ENCODE measurements at regions not wholly inside any gene's neighbourhood (a gene's known extent, or its start where the extent isn't known, plus 50 kb on each side); places are given as distances from the start of the nearest gene placed in this dataset.

- TF ChIP-seq, protein P1, sequence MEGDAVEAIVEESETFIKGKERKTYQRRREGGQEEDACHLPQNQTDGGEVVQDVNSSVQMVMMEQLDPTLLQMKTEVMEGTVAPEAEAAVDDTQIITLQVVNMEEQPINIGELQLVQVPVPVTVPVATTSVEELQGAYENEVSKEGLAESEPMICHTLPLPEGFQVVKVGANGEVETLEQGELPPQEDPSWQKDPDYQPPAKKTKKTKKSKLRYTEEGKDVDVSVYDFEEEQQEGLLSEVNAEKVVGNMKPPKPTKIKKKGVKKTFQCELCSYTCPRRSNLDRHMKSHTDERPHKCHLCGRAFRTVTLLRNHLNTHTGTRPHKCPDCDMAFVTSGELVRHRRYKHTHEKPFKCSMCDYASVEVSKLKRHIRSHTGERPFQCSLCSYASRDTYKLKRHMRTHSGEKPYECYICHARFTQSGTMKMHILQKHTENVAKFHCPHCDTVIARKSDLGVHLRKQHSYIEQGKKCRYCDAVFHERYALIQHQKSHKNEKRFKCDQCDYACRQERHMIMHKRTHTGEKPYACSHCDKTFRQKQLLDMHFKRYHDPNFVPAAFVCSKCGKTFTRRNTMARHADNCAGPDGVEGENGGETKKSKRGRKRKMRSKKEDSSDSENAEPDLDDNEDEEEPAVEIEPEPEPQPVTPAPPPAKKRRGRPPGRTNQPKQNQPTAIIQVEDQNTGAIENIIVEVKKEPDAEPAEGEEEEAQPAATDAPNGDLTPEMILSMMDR (IDR thresholded peaks at IDR 0.05; ENCODE audit: insufficient read depth, low read length, poor library complexity, severe bottlenecking) = no peak
- no peak overlapping the region for H3K4me3 ChIP-seq (replicated peaks; ENCODE audit: low read depth, low read length)
- no peaks in the 10 kb centered on the region; the same call in none of the 2 replicates for H3K36me3 ChIP-seq (ENCODE audit: control insufficient read depth, insufficient read depth, low read length)
- H3K27me3 ChIP-seq (replicated peaks; ENCODE audit: control insufficient read depth, insufficient read depth, low read length) = no peaks in the 10 kb centered on the region
- DNase-seq (ENCODE audit: extremely low read depth, insufficient read length) = no peak
Measured at GRCh38 chr13:33683376-33683775, 134.6 kb upstream of the RFC3 start.

- Histone ChIP-seq H3K27me3 (replicated peaks; ENCODE audit: control insufficient read depth, insufficient read depth, low read length) (no peaks in the 10 kb centered on the region), H3K4me3 (replicated peaks; ENCODE audit: low read depth, low read length) (no peak overlapping the region), H3K36me3 (ENCODE audit: control insufficient read depth, insufficient read depth, low read length) (no peaks in the 10 kb centered on the region; the same call in none of the 2 replicates)
- DNase-seq (ENCODE audit: extremely low read depth, insufficient read length) = no peak
- TF ChIP-seq, protein P1 (IDR thresholded peaks at IDR 0.05; ENCODE audit: insufficient read depth, low read length, poor library complexity, severe bottlenecking) = no peak
Measured at GRCh38 chr13:33684874-33685273, 133.1 kb upstream of the RFC3 start.

GRCh38 chr13:33686772-33687480 is 131.0 kb upstream of the RFC3 start:
- TF ChIP-seq, protein P1 (IDR thresholded peaks at IDR 0.05; ENCODE audit: insufficient read depth, low read length, poor library complexity, severe bottlenecking) = no peak
- Histone ChIP-seq H3K27me3 (replicated peaks; ENCODE audit: control insufficient read depth, insufficient read depth, low read length) (no peaks in the 10 kb centered on the region), H3K4me3 (replicated peaks; ENCODE audit: low read depth, low read length) (no peak overlapping the region), H3K36me3 (ENCODE audit: control insufficient read depth, insufficient read depth, low read length) (no peaks in the 10 kb centered on the region)
- no peak for DNase-seq (ENCODE audit: extremely low read depth, insufficient read length)

DNA sequence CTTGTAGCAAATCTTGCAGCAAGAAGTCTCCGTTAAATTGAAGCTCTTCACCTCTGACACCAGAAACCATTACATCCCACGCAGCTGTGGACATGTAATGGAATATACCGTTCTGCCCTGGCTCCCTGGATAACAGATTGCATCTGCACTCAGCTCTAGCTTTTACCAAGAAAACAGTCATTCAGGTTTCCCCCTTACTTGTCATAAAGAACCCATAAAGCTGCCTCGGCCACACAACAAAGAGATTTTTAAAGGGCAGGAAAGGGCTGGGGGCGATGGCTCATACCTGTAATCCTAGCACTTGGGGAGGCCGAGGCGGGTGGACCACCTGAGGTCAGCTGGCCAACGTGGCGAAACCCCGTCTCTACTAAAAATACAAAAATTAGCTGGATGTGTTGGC is 127.6 kb upstream of the RFC3 start:
- TF ChIP-seq, protein P1 (IDR thresholded peaks at IDR 0.05; ENCODE audit: insufficient read depth, low read length, poor library complexity, severe bottlenecking) = no peak
- no peaks in the 10 kb centered on the region for H3K27me3 ChIP-seq (replicated peaks; ENCODE audit: control insufficient read depth, insufficient read depth, low read length)
- no peak for DNase-seq (ENCODE audit: extremely low read depth, insufficient read length)
- H3K4me3 ChIP-seq (replicated peaks; ENCODE audit: low read depth, low read length) = no peak overlapping the region
- no peaks in the 10 kb centered on the region for H3K36me3 ChIP-seq (ENCODE audit: control insufficient read depth, insufficient read depth, low read length)

GRCh38 chr13:33691980-33692379 is 126.0 kb upstream of the RFC3 start:
- Histone ChIP-seq H3K27me3 (replicated peaks; ENCODE audit: control insufficient read depth, insufficient read depth, low read length) (no peaks in the 10 kb centered on the region), H3K4me3 (replicated peaks; ENCODE audit: low read depth, low read length) (no peak overlapping the region), H3K36me3 (ENCODE audit: control insufficient read depth, insufficient read depth, low read length) (no peaks in the 10 kb centered on the region)
- TF ChIP-seq, protein P1 (IDR thresholded peaks at IDR 0.05; ENCODE audit: insufficient read depth, low read length, poor library complexity, severe bottlenecking) = no peak
- no peak for DNase-seq (ENCODE audit: extremely low read depth, insufficient read length)

All from GM06990 (cell line).